Large intestine (tissue), 3 donors: ENCODE measurements at regions not wholly inside any gene's neighbourhood (a gene's known extent, or its start where the extent isn't known, plus 50 kb on each side); places are given as distances from the start of the nearest gene placed in this dataset.

Experiments used
- DNase-seq, 2 donors: peaks; one replicate each; pipeline versions ENCODE4 v3.0.0 to v3.0.0-alpha.2; 2013
- H3K27ac ChIP-seq: one replicate; pipeline ENCODE4 v1.5.1; 2013; ENCODE audit warnings: low read length
- H3K27me3 ChIP-seq: 2 replicates; pipeline ENCODE4 v1.6.1; 2013; ENCODE audit warnings: low read length; ENCODE audit not compliant: control insufficient read depth, insufficient read depth
- H3K36me3 ChIP-seq: 2 replicates; pipeline ENCODE4 v1.6.1; 2013; ENCODE audit warnings: low read length; ENCODE audit not compliant: control insufficient read depth, insufficient read depth
- H3K4me1 ChIP-seq: one replicate; pipeline ENCODE4 v1.6.1; 2013; ENCODE audit warnings: low read length; ENCODE audit not compliant: control insufficient read depth, insufficient read depth
- H3K4me3 ChIP-seq: one replicate; pipeline ENCODE4 v1.5.1; 2013; ENCODE audit warnings: low read length
- H3K9me3 ChIP-seq: one replicate; pipeline ENCODE4 v1.6.1; 2013; ENCODE audit warnings: mild to moderate bottlenecking, low read depth, low read length, moderate library complexity; ENCODE audit not compliant: control insufficient read depth
- WGBS: methylation state at CpG from one replicate; pipeline ENCODE4 v1.1.5; 2013; ENCODE audit warnings: low lambda C conversion rate; ENCODE audit not compliant: insufficient coverage; 5-methylcytosine and 5-hydroxymethylcytosine counted together

DNA sequence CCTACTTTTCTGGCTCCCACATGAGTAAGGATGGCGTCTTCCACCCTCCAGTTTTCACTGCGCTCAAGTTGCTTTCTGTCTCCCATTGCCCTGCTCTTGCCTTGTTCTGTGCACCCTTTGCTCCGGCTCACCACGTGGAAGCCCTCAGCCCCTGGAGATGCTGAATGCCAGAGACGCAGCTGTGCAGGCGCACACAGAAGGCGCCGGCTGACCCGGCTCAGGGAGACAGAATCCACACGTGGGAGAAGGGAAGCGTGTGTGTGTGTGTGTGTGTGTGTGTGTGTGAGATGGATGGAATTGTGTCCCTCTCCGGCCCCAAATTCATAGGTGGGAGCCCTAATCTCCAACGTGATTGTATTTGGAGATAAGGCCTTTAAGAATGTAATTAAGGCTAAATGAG is 118.2 kb upstream of the ERRFI1 start:
- Histone ChIP-seq H3K27me3 (no peaks in the 10 kb centered on the region), H3K4me3 (no peak overlapping the region), H3K9me3 (no peaks in the 10 kb centered on the region), H3K4me1 (no peaks in the 10 kb centered on the region), H3K36me3 (no peaks in the 10 kb centered on the region), H3K27ac (no peak overlapping the region)
- no peak for DNase-seq
- WGBS: 100% methylated on average over 1 of the region's 13 CpGs

DNA sequence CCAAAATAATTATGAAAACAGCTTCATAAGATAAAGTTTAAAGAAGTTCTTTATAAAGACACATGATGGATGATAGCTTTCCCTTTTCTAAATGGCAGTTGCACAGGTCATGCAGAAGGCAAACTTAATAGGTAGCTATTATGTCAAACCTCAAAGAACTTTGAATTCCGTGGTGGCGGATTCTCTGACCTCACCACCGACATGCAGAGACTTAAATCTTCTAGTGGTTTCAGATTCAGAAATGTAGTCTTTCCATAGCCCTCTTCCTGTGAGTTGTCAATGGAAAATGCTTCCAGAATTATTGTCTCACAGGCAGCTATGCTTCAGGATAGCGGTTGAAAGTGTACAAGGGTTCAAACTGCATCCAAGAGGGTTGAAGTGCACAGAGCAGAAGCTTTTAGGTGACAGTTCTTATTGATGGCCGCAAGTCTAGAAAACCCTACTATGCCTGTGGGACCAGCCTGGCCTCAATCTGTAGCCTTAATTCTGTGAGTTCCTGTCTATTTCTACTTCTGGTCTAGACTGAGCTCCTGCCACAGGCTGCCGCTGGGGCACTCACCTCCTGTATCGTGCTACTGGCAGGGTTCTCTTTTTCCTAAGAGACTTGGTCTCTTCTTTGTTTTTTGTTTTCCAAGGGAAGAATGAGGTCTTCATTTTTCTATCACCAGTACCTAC is 117.0 kb upstream of the ERRFI1 start:
- no peaks in the 10 kb centered on the region for H3K36me3 ChIP-seq
- no CpG with 5 or more reads among the region's 7 CpGs for WGBS
- H3K4me3 ChIP-seq: no peak overlapping the region

DNA sequence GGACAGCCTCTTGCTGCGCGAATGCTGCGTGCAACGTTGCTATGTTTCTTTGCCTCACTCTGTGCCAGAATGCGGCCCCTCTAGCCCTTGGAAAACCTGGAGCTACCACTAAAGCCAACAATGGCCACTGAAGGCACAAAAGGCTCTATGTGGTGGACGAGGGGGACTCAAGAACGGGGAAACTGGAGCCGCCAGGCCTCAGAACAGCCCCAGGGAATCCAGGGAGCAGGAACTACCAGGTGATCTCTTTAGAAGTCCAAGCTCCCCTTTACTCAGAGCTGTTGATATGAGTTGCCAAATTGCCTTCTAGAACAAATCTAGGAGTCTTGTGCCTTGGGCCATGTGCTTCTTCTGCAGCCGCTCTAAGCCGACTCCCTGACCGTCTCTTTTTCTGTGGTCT is 113.8 kb upstream of the ERRFI1 start:
- Histone ChIP-seq H3K27ac (no peak overlapping the region), H3K27me3 (no peaks in the 10 kb centered on the region), H3K4me1 (no peaks in the 10 kb centered on the region), H3K9me3 (no peaks in the 10 kb centered on the region), H3K36me3 (no peaks in the 10 kb centered on the region), H3K4me3 (no peak overlapping the region)
- no CpG with 5 or more reads among the region's 11 CpGs for WGBS
- DNase-seq: no peak

More for the DNA sequence above, 117.0 kb upstream of the ERRFI1 start:
- Histone ChIP-seq H3K27me3 (no peaks in the 10 kb centered on the region), H3K27ac (no peak overlapping the region), H3K4me1 (no peaks in the 10 kb centered on the region), H3K9me3 (no peaks in the 10 kb centered on the region)
- DNase-seq: no peak

DNA sequence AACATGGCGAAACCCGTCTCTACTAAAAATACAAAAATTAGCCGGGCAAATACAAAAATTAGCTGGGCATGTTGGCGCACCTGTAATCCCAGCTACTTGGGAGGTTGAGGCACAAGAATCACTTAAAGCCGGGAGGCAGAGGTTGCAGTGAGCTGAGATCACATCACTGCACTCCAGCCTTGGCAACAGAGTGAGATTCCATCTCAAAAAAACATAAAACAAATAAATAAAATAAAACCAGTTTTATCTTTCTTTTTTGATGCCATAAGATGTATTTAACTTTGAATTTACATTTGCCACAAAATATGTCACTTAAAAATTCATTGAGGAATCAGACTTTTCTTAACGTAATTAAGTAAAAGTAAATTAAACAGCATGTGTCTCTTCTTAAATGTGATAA is 113.3 kb upstream of the ERRFI1 start:
- no peaks in the 10 kb centered on the region for H3K9me3 ChIP-seq
- no peak overlapping the region for H3K27ac ChIP-seq
- no peak for DNase-seq
- H3K27me3 ChIP-seq: no peaks in the 10 kb centered on the region
- no peaks in the 10 kb centered on the region for H3K4me1 ChIP-seq
- no peak overlapping the region for H3K4me3 ChIP-seq
- H3K36me3 ChIP-seq: no peaks in the 10 kb centered on the region
- 83% methylated on average over 1 of the region's 6 CpGs for WGBS

DNA sequence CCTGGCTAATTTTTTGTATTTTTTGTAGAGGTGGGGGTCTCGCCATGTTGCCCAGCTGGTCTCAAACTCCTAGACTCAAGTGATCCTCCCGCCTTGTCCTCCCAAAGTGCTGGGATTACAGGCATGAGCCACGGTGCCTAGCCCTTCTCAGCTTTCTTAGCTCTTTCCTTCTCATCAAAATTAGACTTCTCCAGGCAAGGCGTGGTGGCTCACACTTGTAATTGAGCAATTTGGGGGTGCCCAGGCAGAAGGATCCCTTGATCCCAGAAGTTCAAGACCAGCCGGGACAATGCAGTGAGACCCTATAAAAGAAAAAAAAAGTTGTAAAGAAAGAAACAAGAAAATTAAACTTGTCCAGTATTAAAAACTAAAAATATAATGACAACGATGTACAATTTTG is 112.6 kb upstream of the ERRFI1 start:
- WGBS: 100% methylated on average over 1 of the region's 6 CpGs
- H3K4me1 ChIP-seq: no peaks in the 10 kb centered on the region
- no peaks in the 10 kb centered on the region for H3K36me3 ChIP-seq
- no peak overlapping the region for H3K27ac ChIP-seq
- no peaks in the 10 kb centered on the region for H3K27me3 ChIP-seq
- H3K9me3 ChIP-seq: no peaks in the 10 kb centered on the region
- no peak for DNase-seq
- no peak overlapping the region for H3K4me3 ChIP-seq

DNA sequence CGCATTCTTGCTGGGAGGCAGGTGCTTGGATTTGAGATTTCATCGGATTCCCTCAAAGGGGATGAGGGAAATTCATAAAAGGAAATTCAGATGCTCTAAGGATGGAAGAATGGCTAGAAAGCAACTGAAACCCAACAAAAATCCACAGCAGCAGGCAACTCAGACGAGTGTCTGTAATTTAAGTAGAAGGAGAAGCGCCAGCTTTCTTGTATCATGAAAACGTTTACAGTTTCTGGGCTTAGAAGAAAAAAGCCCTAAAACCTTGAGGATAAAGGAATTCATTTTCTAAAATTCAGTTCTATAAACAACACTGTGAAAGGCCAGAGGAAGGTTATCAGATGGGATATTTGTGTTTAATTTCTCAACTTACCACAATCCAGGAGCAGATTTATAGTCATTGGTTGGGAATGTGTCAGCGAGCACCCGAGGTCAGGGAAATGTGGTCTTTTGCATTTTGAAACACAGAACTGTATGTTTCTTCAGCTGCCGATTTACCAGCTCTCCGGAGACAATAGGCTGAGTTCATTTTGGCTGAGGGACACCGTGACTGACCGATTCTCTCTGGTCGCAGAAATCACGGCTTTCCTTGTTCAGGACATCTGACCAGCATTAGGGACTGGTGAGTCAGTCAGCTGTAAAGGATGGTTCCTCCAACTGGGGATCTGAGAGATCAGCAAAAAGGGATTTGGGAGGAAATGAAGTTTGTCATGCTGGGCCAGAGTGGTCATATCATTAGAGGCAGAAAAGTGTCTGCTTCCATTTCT is 111.6 kb upstream of the ERRFI1 start:
- H3K27ac ChIP-seq: peak overlapping the region; percentile 58
- no peaks in the 10 kb centered on the region for H3K9me3 ChIP-seq
- H3K4me3 ChIP-seq: no peak overlapping the region
- 88% methylated on average over 2 of the region's 13 CpGs for WGBS
- no peaks in the 10 kb centered on the region for H3K27me3 ChIP-seq
- no peaks in the 10 kb centered on the region for H3K4me1 ChIP-seq
- H3K36me3 ChIP-seq: no peaks in the 10 kb centered on the region
- no peak for DNase-seq

DNA sequence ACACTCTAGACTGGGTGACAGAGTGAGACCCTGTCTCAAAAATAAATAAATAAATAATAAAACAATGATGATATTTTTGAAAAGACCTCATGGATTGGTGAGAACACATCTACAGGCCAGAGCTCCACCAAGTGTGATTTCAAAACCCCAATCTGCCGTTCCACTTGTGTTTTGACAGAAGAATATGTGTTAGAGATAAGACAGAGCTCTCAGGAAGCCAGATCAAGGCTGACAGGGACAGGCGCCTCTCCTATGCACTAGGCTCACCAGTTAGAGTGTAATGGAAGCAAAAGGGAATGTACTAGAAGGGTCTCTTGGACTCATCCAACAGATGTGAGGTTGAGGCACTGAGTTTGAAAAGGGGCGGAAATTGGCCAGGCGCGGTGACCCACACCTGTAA is 110.7 kb upstream of the ERRFI1 start:
- Histone ChIP-seq H3K36me3 (no peaks in the 10 kb centered on the region), H3K4me1 (no peaks in the 10 kb centered on the region), H3K9me3 (no peaks in the 10 kb centered on the region), H3K27me3 (no peaks in the 10 kb centered on the region), H3K4me3 (no peak overlapping the region), H3K27ac (no peak overlapping the region)
- WGBS: no CpG with 5 or more reads among the region's 5 CpGs
- no peak for DNase-seq

DNA sequence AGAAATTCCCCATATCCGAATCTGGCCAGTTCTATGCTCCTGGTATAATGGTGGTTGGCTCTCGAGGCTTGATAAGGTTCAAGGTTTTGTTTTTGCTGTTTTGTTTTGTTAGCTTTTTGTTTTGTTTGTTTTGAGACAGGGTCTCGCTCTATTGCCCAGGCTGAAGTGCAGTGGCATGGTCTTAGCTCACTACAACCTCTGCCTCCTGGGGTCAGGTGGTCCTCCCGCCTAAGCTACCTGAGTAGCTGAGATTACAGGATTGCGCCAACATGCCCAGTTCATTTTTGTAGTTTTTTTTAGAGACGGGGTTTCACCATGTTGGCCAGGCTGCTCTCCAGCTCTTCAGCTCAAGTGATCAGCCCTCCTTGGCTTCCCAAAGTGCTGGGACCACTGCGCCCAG is 109.1 kb upstream of the ERRFI1 start:
- Histone ChIP-seq H3K27ac (no peak overlapping the region), H3K4me1 (no peaks in the 10 kb centered on the region), H3K9me3 (no peaks in the 10 kb centered on the region), H3K27me3 (no peaks in the 10 kb centered on the region), H3K36me3 (no peaks in the 10 kb centered on the region), H3K4me3 (no peak overlapping the region)
- DNase-seq: no peak
- no CpG with 5 or more reads among the region's 7 CpGs for WGBS

DNA sequence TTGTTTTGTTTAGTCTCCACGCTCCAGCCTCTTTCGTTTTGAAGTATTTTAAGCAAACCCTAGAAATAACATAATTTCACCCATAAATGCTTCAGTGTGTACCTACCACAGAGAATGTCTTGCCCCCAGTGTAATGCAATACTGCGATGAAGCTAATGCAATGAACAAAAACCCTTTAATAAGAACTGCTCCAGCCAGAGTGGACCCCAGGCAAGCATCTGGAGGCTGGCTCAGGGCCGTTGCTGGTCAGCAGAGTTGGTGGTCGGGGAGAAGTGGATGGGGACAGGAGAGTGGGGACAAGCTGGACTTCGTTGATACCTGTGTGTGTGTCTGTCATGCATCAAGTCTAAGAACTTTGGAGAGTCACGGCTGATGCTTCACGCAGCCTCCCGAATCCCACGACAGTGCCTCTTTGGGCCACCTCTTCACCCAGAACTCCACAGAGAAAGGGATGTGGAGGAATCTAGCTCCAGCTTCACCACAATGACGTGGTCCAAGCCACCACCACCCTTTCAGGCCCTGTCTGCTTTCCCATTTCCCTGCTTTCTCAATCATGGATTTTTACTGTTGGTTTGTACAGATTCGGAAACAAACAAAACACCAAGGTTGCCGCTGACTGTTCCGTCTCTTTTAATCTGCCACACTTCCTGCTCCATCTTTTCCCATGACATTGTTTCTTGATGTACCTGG is 108.6 kb upstream of the ERRFI1 start:
- Histone ChIP-seq H3K27me3 (no peaks in the 10 kb centered on the region), H3K4me3 (no peak overlapping the region), H3K36me3 (no peaks in the 10 kb centered on the region), H3K4me1 (no peaks in the 10 kb centered on the region), H3K9me3 (no peaks in the 10 kb centered on the region), H3K27ac (peak overlapping the region; percentile 40)
- 94% methylated on average over 2 of the region's 14 CpGs for WGBS
- DNase-seq: no peak

DNA sequence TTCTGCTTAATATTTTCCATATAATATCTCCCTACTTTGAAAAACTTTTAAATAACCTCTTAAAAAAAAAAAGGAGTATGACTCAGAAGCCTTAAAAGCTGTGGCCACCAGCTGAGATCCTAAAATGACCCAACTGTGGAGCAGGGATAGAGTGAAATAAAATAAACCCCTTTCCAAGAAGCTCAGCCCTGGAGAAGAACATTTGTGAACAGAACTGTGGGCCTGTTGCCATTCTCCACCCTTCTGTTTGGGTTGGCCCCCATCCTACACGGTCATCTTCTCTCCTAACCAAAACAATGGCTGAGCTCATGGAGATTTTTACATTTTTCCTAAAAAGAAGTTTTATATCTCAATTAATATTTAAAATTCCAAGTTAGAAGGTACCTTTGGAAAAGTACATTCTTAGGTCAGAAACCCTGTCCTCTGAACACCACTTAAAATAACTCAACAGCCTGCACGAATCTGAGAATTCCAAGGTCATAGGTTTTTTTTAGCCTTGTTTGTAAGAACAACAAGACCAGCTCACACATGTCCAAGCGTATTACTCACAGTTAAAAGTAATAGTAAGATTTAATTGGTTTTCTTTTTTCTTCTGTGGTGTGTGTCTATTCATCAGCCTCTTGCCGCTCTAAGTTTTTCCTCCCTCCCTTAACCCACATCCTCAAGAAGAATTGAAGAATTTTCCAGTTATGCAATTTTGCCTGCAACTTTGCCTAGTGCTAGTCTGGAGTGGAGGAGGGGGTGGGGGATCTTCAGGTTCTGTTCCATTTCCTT is 107.7 kb upstream of the ERRFI1 start:
- Histone ChIP-seq H3K27ac (peak overlapping the region; percentile 40), H3K27me3 (no peaks in the 10 kb centered on the region), H3K4me3 (no peak overlapping the region), H3K9me3 (no peaks in the 10 kb centered on the region), H3K4me1 (no peaks in the 10 kb centered on the region), H3K36me3 (no peaks in the 10 kb centered on the region)
- peak in 1 of 2 donors; percentile 37 for DNase-seq
- 88% methylated on average over 2 of the region's 4 CpGs for WGBS
